HG03196 (cell line): ENCODE measurements at regions not wholly inside any gene's neighbourhood (a gene's known extent, or its start where the extent isn't known, plus 50 kb on each side); places are given as distances from the start of the nearest gene placed in this dataset.

ENCODE experiments used
- ATAC-seq: cut with Tn5 transposase; IDR thresholded peaks from one replicate; pipeline ENCODE4 v1.9.1; 2021; ENCODE audit not compliant: unreplicated experiment

- ATAC-seq = no peak
Measured at GRCh38 chr13:64305246-64305645, 2889.6 kb upstream of the PCDH20 start.

- no peak for ATAC-seq
Measured at GRCh38 chr13:64300239-64300638, 2884.6 kb upstream of the PCDH20 start.

- no peak for ATAC-seq
Measured at GRCh38 chr13:64293923-64294322, 2878.3 kb upstream of the PCDH20 start.

- no peak for ATAC-seq
Measured at GRCh38 chr13:64289702-64290101, 2874.1 kb upstream of the PCDH20 start.

- no peak for ATAC-seq
Measured at GRCh38 chr13:64283926-64284325, 2868.3 kb upstream of the PCDH20 start.

GRCh38 chr13:64278493-64278892 is 2862.8 kb upstream of the PCDH20 start:
- ATAC-seq = no peak

GRCh38 chr13:64277097-64277496 is 2861.4 kb upstream of the PCDH20 start:
- ATAC-seq = no peak

GRCh38 chr13:64276232-64276631 is 2860.6 kb upstream of the PCDH20 start:
- ATAC-seq = no peak

GRCh38 chr13:64274481-64275217 is 2859.0 kb upstream of the PCDH20 start:
- ATAC-seq = no peak

GRCh38 chr13:64273780-64274179 is 2858.1 kb upstream of the PCDH20 start:
- no peak for ATAC-seq

GRCh38 chr13:64272681-64273080 is 2857.0 kb upstream of the PCDH20 start:
- ATAC-seq = no peak

GRCh38 chr13:64266024-64266423 is 2850.4 kb upstream of the PCDH20 start:
- ATAC-seq = no peak

GRCh38 chr13:64263285-64263684 is 2847.6 kb upstream of the PCDH20 start:
- ATAC-seq = no peak

- no peak for ATAC-seq
Measured at GRCh38 chr13:64256751-64257150, 2841.1 kb upstream of the PCDH20 start.

- ATAC-seq = no peak
Measured at GRCh38 chr13:64255988-64256387, 2840.3 kb upstream of the PCDH20 start.

- ATAC-seq = no peak
Measured at GRCh38 chr13:64248371-64249065, 2832.9 kb upstream of the PCDH20 start.

GRCh38 chr13:64239372-64239771 is 2823.7 kb upstream of the PCDH20 start:
- ATAC-seq = no peak

GRCh38 chr13:64234255-64234654 is 2818.6 kb upstream of the PCDH20 start:
- ATAC-seq = no peak

GRCh38 chr13:64223016-64223415 is 2807.4 kb upstream of the PCDH20 start:
- ATAC-seq = no peak

- ATAC-seq = no peak
Measured at GRCh38 chr13:64206430-64207225, 2791.0 kb upstream of the PCDH20 start.

- ATAC-seq = no peak
Measured at GRCh38 chr13:64202517-64202916, 2786.9 kb upstream of the PCDH20 start.

GRCh38 chr13:64197232-64197631 is 2781.6 kb upstream of the PCDH20 start:
- no peak for ATAC-seq
